ENCODE measurements at regions not wholly inside any gene's neighbourhood (a gene's known extent, or its start where the extent isn't known, plus 50 kb on each side); places are given as distances from the start of the nearest gene placed in this dataset.
"Not testable (repeated sequence)": the region's sequence is repeated elsewhere in the genome, so short reads cannot be mapped to it uniquely, and the experiment has no call there.

- DNase-seq (ENCODE audit: low read depth in 1 of 2, low spot score in 1 of 2), result no peak
Measured at GRCh38 chr12:111249018-111249370, 119.9 kb downstream of the PHETA1 start.

- DNase-seq (ENCODE audit: low read depth in 1 of 2, low spot score in 1 of 2), result no peak
Measured at GRCh38 chr12:111248236-111249017, 120.5 kb downstream of the PHETA1 start.

DNA sequence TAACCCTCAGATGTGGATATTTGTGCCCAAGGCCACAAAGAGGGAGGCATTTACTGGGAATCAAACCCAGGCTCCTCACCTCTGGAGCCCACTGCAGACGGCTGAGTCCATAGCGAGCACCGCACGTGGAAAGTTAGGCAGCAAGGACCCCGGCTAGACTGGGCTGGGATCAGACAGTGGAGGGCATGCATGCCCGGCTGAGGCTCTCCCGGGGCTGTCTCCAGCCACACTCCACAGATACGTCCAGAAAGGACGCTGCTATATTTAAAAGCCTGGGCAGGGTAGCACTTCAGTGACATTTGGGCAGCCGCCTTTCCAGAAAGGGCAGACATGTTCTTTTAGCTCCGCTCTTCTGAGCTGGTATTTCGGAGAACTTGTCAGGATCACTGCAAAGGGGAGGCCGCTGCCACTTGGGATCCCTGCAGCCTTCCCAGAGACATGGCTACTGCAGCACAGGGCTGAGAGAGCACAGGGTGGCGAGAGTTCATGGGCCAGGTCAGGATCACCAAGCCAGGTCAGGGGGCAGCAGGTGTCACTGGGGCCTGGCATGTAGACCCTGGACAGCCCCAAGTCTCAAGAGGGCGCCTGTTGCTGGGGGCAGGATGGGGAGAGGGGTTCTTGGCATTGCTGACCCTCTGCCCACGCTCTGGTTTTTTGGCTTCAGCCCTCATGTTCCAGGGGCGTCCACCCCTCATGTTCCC, 121.7 kb downstream of the PHETA1 start:
- no peak for DNase-seq (ENCODE audit: low read depth in 1 of 2, low spot score in 1 of 2)

GRCh38 chr12:111246477-111247011, 122.4 kb downstream of the PHETA1 start:
- no peak for DNase-seq (ENCODE audit: low read depth in 1 of 2, low spot score in 1 of 2)

DNA sequence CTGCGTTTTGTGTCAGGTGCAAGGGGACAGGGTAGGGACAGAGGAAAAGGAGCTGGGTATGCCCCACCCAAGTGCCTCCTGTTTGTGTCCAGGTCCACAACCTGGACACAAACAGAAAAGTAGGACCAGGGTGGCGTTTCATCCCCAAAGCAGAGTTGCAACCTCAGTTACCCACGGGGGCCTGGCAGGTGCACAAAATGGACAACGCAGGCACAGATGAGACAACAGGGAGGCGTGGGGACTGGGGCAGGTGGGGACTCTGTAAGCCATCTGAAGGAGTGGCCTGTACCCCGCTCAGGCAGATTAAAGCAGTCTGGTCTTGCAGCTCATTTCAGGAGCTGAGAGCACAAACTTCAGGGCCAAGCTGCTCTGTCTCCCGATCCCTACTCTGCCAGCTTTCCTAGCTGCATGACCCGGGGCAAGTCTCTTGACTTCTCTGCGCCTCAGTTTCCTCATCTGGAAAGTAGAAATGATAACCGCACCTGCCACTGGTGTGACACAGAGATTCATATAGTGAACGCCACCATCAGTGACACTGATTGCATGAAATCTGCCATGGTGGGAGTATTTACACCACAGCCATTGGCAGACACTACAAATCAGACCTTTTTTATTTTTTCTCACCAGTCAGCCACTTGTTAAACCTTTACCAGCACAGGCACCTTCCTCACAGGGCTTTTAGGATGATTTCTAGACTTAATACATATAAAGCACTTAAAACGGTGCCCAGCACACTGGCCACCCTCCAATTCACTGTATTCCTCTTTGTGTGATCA, 123.0 kb downstream of the PHETA1 start:
- DNase-seq (ENCODE audit: low read depth in 1 of 2, low spot score in 1 of 2), result no peak

- DNase-seq (ENCODE audit: low read depth in 1 of 2, low spot score in 1 of 2), result no peak
Measured at GRCh38 chr12:111244673-111245072, 124.2 kb downstream of the PHETA1 start.

GRCh38 chr12:111242817-111243216, 126.1 kb downstream of the PHETA1 start:
- DNase-seq (ENCODE audit: low read depth in 1 of 2, low spot score in 1 of 2), result not testable (repeated sequence)

- DNase-seq (ENCODE audit: low read depth in 1 of 2, low spot score in 1 of 2), result no peak
Measured at GRCh38 chr12:111242184-111242583, 126.7 kb downstream of the PHETA1 start.

GRCh38 chr12:111240374-111240773, 128.5 kb downstream of the PHETA1 start:
- no peak for DNase-seq (ENCODE audit: low read depth in 1 of 2, low spot score in 1 of 2)

DNA sequence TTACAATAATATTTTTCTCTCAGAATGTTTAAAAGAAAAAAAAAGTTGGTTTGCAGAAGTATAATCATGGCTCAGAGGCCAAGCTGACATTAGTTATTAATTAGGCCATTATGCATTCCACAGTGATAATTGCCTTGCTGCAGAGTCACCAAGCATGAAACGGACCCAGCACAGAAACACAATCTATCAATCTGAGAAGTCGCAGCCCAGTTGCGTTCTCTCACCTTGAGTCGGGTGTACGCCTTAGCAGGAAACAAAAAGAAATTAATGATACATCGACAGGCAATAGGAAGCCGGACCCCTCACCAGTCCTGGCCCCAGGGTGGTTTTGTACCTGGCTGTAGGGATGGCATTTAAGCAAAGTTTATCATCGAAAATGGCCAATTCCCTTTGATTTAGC, 129.7 kb downstream of the PHETA1 start:
- DNase-seq (ENCODE audit: low read depth in 1 of 2, low spot score in 1 of 2), result no peak

DNA sequence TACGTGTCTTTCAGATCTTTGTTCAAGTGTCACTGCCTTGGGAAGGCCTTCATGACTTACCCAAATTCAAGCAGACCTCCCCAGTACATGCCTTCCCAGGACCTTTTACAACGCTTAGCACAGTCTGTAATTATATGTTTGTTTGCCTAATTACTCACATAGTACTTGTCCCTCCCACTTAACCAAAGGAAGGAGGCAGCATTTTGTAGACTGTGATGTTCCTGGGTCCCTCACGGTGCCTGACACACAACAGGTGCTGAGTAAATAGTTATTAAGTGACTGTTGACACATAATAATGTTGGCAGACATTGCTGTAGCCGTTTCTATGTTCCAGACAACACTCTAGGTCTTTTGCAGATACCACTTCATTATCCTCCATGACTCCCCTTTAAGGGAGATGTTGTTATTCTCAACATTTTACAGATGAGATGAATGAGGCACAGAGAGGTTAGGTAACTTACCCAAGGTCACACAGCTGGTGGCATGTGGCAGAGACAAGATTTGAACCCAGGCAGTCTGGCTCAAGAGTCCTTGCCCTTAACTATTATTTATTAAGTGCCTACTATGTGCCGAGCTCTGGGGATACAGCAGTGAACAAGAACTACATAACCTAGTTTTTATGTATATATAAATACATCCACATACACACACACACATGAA, 130.7 kb downstream of the PHETA1 start:
- DNase-seq (ENCODE audit: low read depth in 1 of 2, low spot score in 1 of 2), result no peak

GRCh38 chr12:111234491-111234890, 134.4 kb downstream of the PHETA1 start:
- not testable (repeated sequence) for DNase-seq (ENCODE audit: low read depth in 1 of 2, low spot score in 1 of 2)

GRCh38 chr12:111233786-111234185, 135.1 kb downstream of the PHETA1 start:
- DNase-seq (ENCODE audit: low read depth in 1 of 2, low spot score in 1 of 2), result no peak

DNA sequence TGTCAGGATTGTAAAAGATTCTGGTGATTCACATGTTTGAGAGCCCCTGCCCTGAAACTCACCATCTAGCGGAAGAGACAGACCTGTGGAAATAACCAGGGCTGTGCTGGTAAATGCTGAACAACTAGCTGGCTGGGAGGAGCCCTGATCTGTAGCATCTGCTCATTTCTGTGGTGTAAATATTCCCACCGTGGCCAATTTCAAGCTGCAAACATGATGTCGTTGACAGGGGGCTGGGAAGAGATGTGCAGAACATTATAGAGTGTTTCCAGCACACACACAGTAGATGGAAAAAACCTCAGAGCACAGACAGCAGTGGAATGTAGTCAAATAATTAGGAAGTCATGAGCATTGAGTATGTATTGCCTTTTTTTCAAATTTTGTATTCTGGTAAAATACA, 138.2 kb downstream of the PHETA1 start:
- no peak for DNase-seq (ENCODE audit: low read depth in 1 of 2, low spot score in 1 of 2)

DNA sequence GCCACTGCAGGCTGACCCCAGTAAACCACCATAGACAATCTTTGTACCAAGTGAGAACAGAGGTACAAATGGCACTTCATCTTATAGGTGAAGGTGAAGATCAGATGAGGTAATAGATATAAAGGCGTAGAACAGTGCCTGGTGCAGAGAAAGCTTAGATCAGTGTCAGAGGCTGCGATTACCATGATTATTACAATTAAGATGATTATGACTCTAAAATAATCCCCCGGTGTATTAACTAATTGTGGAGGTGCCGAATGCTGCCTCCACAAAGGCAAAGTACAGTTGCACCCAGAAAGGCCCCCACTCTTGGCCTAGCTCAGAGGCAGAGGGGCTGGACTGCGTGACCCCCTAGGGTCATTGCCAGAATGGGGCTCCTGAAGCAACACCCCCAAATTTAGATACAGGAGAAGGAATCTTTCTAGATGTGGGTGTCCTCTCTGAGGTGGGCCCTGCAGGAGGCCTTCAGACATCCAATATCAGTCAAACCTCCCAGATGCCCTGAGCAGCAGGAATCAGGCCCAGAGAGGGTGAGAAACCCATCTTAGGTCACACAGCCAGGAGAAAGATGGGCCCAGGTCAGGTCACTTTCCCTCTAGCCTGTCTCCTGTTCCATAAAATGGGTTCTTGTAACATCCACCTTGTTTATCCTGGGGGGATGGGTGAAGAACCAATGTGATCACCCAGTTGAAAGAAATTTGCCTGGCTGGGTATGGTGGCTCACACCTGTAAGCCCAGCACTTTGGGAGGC, 139.8 kb downstream of the PHETA1 start:
- no peak for DNase-seq (ENCODE audit: low read depth in 1 of 2, low spot score in 1 of 2)

DNA sequence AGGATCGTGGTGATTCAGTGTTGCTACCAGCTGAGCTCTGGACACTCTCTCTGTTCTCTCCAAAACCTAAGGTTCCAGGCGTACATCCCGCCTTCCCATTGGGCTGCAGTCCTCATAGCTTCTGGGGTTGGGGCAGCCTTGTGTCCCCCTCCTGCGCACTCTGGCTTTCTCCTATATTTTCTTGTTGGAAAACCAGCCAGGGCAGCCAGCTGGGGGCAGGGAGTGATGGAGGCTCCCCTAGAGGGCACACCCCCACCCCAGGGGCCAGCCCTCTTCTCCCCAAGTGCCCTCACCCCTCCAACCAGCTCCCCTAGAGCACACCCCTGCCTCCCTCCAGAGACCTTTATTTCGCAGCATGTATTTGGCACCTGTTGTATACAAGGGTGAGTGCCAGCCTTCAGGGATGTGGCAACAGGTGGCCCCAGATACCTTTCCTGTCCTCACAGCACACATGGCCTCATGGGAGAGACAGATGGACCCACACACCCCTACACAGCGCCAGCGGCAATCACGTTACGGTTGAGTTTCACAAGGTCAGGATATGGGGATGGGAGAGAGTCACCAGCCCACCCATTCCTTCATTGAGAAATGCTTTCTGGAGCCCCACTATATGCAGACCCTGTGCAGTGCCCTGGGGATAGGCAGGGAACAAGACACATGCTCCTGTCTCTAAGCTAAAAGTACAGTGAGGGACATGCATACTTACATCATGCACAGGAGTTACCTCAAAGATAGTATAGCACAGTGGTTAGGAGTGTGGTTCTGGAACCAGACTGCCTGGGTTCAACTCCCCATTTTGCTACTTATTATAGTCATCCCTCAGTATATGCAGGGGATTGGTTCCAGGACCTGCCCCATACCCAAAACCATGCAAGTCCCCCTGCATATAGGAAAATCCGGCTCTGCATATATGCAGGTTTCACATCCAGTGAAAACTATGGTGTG, 141.1 kb downstream of the PHETA1 start:
- DNase-seq (ENCODE audit: low read depth in 1 of 2, low spot score in 1 of 2), result no peak

DNA sequence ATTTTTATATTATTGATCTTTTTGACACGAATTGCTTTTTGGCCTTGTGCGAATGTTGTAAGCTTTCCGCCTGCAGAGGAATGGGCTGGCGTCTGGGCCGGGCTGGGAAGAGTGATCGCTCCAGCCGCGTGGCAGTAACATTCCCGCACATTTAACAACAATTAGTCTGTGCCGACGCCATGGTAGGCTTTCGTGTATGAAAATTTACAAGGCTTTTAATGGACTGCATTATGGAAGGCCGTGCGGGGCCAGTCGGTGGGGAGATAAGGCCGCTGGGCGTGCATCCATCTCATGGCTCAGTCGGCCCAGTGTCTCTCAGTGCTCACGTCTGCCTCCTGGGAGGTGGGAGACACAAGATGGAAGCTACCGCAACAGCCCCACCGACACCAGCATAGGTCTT, 142.2 kb downstream of the PHETA1 start:
- DNase-seq (ENCODE audit: low read depth in 1 of 2, low spot score in 1 of 2), result no peak

DNA sequence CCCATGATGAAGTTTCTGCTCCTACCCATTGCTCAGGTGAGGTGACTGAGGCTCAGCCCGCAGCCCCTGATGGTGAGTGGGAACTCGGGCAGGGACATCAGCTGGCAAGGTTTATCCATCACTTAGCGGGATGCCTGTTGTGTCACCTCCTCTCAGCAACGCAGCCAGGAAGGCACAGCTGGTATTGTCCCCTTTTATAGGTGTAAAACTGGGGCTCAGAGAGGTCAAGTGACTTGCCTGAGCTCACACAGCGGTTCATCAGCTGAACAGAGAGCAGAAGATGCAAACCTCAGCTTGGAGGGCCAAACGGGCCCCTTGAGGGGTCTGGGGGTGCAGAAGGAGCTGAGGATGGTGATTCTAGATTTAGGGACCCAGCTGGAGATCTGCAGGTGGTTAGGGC, 143.6 kb downstream of the PHETA1 start:
- DNase-seq (ENCODE audit: low read depth in 1 of 2, low spot score in 1 of 2), result no peak
